ENCODE measurements at regions not wholly inside any gene's neighbourhood (a gene's known extent, or its start where the extent isn't known, plus 50 kb on each side); places are given as distances from the start of the nearest gene placed in this dataset.

- TF ChIP-seq CTCF (IDR thresholded peaks at IDR 0.05) (no peak), POLR2A (IDR thresholded peaks at IDR 0.05) (no peak)
Observed at GRCh38 chr9:111198936-111199335, 131.1 kb downstream of the OR2K2 start.

Data from uterus (tissue), 2 donors.